ENCODE measurements at regions not wholly inside any gene's neighbourhood (a gene's known extent, or its start where the extent isn't known, plus 50 kb on each side); places are given as distances from the start of the nearest gene placed in this dataset.
A peak's percentile ranks its signal among the peaks of the same experiment; 100 is the strongest.
"Not testable (repeated sequence)": the region's sequence is repeated elsewhere in the genome, so short reads cannot be mapped to it uniquely, and the experiment has no call there.

GRCh38 chr13:28574617-28575142 is 79.8 kb upstream of the FLT1 start:
- H3K4me3 ChIP-seq (ENCODE audit: low read length) = no peak overlapping the region
- DNase-seq (ENCODE audit: low read depth) = peak; percentile 57
- TF ChIP-seq CTCF (conservative IDR thresholded peaks at IDR 0.05; ENCODE audit: low read depth, low read length) = no peak

GRCh38 chr13:28573595-28574373 is 78.9 kb upstream of the FLT1 start:
- no peak for DNase-seq (ENCODE audit: low read depth)
- no peak for TF ChIP-seq CTCF (conservative IDR thresholded peaks at IDR 0.05; ENCODE audit: low read depth, low read length)
- no peak overlapping the region for H3K4me3 ChIP-seq (ENCODE audit: low read length)

DNA sequence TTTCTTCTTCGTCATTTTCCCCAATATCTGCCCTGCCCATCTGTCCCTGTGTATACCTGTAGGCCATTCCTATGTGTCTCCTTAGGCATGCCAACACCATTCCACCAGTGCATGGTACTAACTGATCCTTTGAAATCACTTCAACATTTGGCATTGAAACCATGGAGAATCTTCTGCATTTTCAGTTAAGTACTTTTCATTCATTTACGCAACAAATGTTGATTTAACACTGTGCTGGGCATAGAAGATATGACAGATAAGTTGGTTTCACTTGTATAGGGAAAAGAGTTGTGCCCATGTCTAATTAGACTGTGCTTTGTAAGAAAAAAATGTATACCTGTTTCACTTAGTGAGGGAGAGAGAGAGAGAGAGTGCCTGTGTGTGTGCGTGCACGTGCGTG is 77.9 kb upstream of the FLT1 start:
- TF ChIP-seq CTCF (conservative IDR thresholded peaks at IDR 0.05; ENCODE audit: low read depth, low read length) = no peak
- no peak for DNase-seq (ENCODE audit: low read depth)
- H3K4me3 ChIP-seq (ENCODE audit: low read length) = no peak overlapping the region

DNA sequence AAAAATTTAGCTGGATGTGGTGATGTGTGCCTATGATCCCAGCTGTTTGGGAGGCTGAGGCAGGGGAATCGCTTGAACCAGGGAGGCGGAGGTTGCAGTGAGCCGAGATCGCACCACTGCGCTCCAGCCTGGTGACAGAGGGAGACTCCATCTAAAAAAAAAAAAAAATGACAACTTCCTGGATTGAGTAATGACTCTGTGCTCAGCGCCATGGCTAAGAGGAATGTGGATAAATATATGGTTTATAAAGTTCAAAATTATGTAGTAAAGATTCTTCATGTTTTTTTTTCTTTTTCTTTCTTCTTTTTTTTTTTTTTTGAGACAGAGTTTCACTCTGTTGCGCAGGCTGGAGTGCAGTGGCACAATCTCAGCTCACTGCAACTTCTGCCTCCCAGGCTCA is 75.4 kb upstream of the FLT1 start:
- not testable (repeated sequence) for DNase-seq (ENCODE audit: low read depth); H3K4me3 ChIP-seq (ENCODE audit: low read length)

- no peak for TF ChIP-seq CTCF (conservative IDR thresholded peaks at IDR 0.05; ENCODE audit: low read depth, low read length)
- DNase-seq (ENCODE audit: low read depth) = no peak
- H3K4me3 ChIP-seq (ENCODE audit: low read length) = no peak overlapping the region
Measured at GRCh38 chr13:28569886-28570285, 75.0 kb upstream of the FLT1 start.

- TF ChIP-seq CTCF (conservative IDR thresholded peaks at IDR 0.05; ENCODE audit: low read depth, low read length) = no peak
- H3K4me3 ChIP-seq (ENCODE audit: low read length) = no peak overlapping the region
- no peak for DNase-seq (ENCODE audit: low read depth)
Measured at GRCh38 chr13:28568286-28568685, 73.4 kb upstream of the FLT1 start.

DNA sequence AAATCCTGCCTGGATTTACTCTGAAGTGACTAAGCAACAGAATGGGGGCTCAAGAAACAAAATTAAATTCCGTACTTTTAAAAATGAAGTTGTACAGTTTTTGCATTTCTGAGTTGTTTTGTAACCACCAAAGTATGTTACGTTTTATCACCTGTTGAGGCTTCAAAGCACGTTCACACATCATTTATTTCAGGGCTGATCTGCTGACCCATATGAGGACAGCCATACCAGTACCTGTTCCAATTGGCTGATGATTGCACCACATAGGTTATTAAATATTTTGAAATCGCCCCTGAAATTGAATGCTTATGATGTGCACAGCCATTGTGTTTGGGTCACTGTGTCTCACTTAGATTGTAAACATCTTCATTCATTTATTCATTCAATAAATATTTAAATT is 72.0 kb upstream of the FLT1 start:
- DNase-seq (ENCODE audit: low read depth) = no peak
- no peak for TF ChIP-seq CTCF (conservative IDR thresholded peaks at IDR 0.05; ENCODE audit: low read depth, low read length)
- no peak overlapping the region for H3K4me3 ChIP-seq (ENCODE audit: low read length)
